ENCODE measurements at regions not wholly inside any gene's neighbourhood (a gene's known extent, or its start where the extent isn't known, plus 50 kb on each side); places are given as distances from the start of the nearest gene placed in this dataset.
"Not testable (repeated sequence)": the region's sequence is repeated elsewhere in the genome, so short reads cannot be mapped to it uniquely, and the experiment has no call there.

DNA sequence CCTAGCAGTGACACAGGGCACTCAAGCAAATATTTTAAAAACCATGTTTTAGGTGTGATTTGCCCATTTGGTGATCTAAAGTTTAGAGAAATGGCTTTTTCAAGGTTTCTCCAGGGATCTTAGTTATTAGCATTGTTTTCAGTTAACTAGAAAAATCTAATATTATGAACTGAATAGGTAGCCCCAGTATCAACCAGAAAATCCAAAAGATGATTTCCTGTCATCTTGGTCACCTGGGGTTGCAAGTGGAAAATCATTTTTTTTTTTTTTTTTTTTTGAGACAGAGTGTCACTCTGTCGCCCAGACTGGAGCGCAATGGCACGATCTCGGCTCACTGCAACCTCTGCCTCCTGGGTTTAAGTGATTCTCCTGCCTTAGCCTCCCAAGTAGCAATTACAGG lies 106.6 kb upstream of the FMN2 start:
- DNase-seq (ENCODE audit: low spot score) (no peak), ATAC-seq (ENCODE audit: low FRiP score) (no peak)
- TF ChIP-seq CTCF (IDR thresholded peaks at IDR 0.05), result no peak

DNA sequence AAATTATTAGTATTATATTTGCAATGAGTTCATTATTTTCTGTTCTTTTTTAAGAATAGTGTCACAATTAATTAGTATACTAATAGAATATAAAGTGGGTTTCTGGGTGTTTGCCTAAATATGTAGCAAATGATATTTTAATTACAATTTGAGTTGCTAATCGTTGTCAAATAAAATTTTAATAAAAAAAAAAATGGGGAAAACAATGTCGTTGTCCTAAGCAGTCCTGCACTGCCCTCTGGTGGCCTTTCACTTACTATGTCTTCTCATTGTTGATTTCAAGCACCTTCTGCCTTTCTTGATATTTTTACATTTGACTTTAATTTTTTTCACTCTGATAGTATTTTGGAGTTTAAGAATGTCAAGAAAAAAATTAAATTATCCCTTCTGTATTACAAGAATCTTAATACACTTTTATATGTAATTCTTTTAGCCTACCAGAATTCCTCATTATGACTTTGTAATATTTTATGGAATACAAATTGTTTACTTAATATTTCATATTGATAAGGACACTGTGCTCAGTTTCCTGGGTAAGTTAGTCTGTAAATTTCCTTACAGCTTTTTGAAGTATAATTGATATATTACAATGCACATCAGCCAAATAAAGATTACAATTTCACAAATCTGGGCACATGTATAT lies 104.5 kb upstream of the FMN2 start:
- DNase-seq (ENCODE audit: low spot score), result peak; percentile 55
- no peak for TF ChIP-seq CTCF (IDR thresholded peaks at IDR 0.05)
- ATAC-seq (ENCODE audit: low FRiP score), result no peak

- ATAC-seq (ENCODE audit: low FRiP score), result no peak
- no peak for DNase-seq (ENCODE audit: low spot score)
- TF ChIP-seq CTCF (IDR thresholded peaks at IDR 0.05), result no peak
Observed at GRCh38 chr1:239989990-239990389, 101.7 kb upstream of the FMN2 start.

- not testable (repeated sequence) for ATAC-seq (ENCODE audit: low FRiP score); DNase-seq (ENCODE audit: low spot score)
Observed at GRCh38 chr1:239992566-239992965, 99.1 kb upstream of the FMN2 start.

GRCh38 chr1:239993366-239993765 lies 98.3 kb upstream of the FMN2 start:
- DNase-seq (ENCODE audit: low spot score) (no peak), ATAC-seq (ENCODE audit: low FRiP score) (no peak)
- no peak for TF ChIP-seq CTCF (IDR thresholded peaks at IDR 0.05)

GRCh38 chr1:239995281-239995680 lies 96.4 kb upstream of the FMN2 start:
- no peak for ATAC-seq (ENCODE audit: low FRiP score)
- no peak for DNase-seq (ENCODE audit: low spot score)
- no peak for TF ChIP-seq CTCF (IDR thresholded peaks at IDR 0.05)

GRCh38 chr1:239997160-239997514 lies 94.5 kb upstream of the FMN2 start:
- ATAC-seq (ENCODE audit: low FRiP score) (no peak), DNase-seq (ENCODE audit: low spot score) (no peak)
- no peak for TF ChIP-seq CTCF (IDR thresholded peaks at IDR 0.05)

Measured in omental fat pad (tissue), 3 donors.